Spleen (tissue), 7 donors: ENCODE measurements at regions not wholly inside any gene's neighbourhood (a gene's known extent, or its start where the extent isn't known, plus 50 kb on each side); places are given as distances from the start of the nearest gene placed in this dataset.

ENCODE experiments used
- CTCF ChIP-seq, 11 experiments: fragments of 200-600 bp in 7 of 11; fragments of 450-650 bp in 4 of 11; sonication (generic) in 4 of 11; IDR thresholded peaks in 8 of 11; conservative IDR thresholded peaks in 3 of 11; 1 replicate in 7 of 11; 2 replicates in 4 of 11; pipeline versions ENCODE4 v1.4.0 to v1.8.0; 2016 to 2021; ENCODE audit warnings: antibody characterized with exemption in 11 of 11, inconsistent platforms in 4 of 11, mild to moderate bottlenecking in 1 of 11
- POLR2A ChIP-seq, 3 donors: fragments of 450-650 bp; IDR thresholded peaks; one replicate each; pipeline ENCODE4 v1.5.1; 2017; ENCODE audit warnings: antibody characterized with exemption in 3 of 3, mild to moderate bottlenecking in 1 of 3
- POLR2AphosphoS5 ChIP-seq, 3 donors: sonication (generic); formaldehyde crosslinking; IDR thresholded peaks; one replicate each; pipeline ENCODE4 v1.5.1; 2017; ENCODE audit warnings: antibody characterized with exemption in 3 of 3
- donor health status: DM: no; HTN: no; CAD: no; lungs with moderate emphysema.
- donor health status: DM: no; HTN: no; CAD: no.
- donor health status: DM: no; HTN: no; CAD: no.

- TF ChIP-seq POLR2A (IDR thresholded peaks at IDR 0.05) (no peak), POLR2AphosphoS5 (IDR thresholded peaks at IDR 0.05) (no peak), CTCF (IDR thresholded peaks at IDR 0.05 in 8 of 11, conservative IDR thresholded peaks at IDR 0.05 in 3 of 11) (no peak)
Observed at GRCh38 chr6:105932440-105932839, 153.7 kb upstream of the PRDM1 start.
